GM12875 (cell line): ENCODE measurements at regions not wholly inside any gene's neighbourhood (a gene's known extent, or its start where the extent isn't known, plus 50 kb on each side); places are given as distances from the start of the nearest gene placed in this dataset.

Experiments used
- H3K4me3 ChIP-seq: one replicate; pipeline ENCODE4 v1.5.1; 2011; ENCODE audit warnings: low read depth, low read length, control low read depth
- TF ChIP-seq, protein P1 (sequence below): IDR thresholded peaks from 2 replicates; pipeline ENCODE4 v1.5.1; 2011; ENCODE audit warnings: low read depth, mild to moderate bottlenecking, control low read depth, inconsistent platforms, low read length, moderate library complexity, borderline replicate concordance; ENCODE audit not compliant: insufficient read depth

DNA sequence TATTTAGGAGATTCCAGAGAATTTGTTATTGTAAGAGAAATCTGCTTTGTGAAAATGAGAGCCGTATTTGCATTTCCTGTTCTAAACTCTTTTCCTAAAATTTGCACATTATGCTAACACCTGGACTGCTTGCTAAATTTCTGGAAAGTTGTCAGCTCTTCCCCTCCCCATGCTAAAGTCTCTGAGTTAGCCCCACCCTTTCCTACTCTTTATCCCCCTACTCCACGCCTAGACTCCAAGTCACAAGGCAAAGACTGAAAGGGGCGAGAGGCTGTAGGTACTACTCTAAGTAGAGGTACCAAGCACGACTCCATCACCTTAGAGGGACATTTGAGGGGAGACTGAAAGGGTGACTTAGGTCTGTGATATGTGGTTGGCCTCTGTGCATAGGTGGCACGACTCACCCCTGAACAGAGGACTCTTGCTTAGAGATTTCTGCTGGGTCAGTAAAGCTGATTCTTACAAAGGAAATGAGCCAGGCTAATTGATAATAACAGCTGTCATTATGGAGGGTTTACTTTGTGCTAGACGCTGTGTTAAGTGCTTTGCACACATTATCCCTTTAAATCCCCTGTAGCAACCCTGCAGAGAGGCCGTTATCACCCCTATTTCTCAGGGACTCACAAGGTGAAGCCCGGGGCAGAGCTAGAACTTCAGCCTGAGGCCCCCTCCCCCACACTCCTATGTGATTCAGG, 373.5 kb downstream of the EN1 start:
- TF ChIP-seq, protein P1, sequence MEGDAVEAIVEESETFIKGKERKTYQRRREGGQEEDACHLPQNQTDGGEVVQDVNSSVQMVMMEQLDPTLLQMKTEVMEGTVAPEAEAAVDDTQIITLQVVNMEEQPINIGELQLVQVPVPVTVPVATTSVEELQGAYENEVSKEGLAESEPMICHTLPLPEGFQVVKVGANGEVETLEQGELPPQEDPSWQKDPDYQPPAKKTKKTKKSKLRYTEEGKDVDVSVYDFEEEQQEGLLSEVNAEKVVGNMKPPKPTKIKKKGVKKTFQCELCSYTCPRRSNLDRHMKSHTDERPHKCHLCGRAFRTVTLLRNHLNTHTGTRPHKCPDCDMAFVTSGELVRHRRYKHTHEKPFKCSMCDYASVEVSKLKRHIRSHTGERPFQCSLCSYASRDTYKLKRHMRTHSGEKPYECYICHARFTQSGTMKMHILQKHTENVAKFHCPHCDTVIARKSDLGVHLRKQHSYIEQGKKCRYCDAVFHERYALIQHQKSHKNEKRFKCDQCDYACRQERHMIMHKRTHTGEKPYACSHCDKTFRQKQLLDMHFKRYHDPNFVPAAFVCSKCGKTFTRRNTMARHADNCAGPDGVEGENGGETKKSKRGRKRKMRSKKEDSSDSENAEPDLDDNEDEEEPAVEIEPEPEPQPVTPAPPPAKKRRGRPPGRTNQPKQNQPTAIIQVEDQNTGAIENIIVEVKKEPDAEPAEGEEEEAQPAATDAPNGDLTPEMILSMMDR, result no peak
- H3K4me3 ChIP-seq, result no peak overlapping the region

DNA sequence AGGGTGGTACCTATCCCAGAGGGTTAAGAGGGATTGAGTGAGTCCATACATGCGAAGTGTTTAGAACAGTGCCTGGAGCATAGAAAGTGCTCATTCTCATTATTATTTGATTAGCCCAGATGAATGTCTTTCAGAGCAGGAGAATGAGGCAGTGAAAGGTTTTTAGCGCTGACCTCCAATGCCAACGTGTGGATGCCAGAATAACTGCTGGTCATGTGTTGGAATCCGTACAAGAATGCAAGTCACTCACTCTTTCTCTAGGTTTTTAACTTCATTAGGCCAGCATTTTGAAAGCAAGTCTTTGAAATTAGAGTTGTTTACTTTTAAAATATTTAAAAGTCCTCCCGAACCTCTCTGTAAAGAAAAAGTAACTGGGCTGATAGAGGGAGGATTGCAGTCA, 374.2 kb downstream of the EN1 start:
- no peak overlapping the region for H3K4me3 ChIP-seq
- TF ChIP-seq, protein P1, result no peak

DNA sequence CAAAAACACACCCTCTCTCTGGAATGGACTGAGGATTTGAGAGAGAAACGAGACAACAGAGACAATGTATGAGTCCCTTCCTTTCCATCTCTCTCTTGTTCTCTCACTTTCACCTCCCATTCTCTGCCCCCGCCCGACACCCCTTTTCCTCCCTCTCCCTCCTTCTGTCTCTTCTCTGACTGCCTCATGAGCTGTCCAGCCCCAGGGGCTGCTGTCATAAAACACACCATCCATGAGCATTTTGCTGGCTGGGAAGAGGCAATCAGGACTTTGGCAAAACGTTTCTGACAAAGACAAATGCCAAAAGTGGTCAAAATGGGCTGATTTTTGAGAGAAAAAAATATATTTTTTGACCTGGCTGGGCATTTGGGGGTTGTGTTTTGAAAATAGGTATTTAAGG, 377.2 kb downstream of the EN1 start:
- TF ChIP-seq, protein P1, result no peak
- no peak overlapping the region for H3K4me3 ChIP-seq

DNA sequence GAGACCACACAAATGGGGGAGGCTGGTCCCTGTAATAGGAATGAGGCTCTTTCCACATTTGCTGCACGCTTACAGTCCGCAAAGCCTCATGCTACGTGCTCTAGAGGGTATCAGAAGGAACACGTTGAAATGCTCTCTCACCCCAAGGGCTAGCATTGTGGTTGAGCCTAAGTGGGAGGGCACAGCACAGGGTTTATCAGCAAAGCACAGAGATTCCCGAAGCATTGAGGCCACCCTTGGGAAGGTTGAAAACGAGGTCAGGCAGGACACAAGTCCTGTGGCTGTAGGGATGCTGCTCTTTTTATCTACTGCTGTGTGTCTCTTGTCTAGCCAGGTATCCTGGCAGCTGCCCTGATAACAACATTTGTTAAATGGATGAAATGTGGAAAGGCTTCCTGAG, 378.3 kb downstream of the EN1 start:
- no peak overlapping the region for H3K4me3 ChIP-seq
- TF ChIP-seq, protein P1, result no peak

DNA sequence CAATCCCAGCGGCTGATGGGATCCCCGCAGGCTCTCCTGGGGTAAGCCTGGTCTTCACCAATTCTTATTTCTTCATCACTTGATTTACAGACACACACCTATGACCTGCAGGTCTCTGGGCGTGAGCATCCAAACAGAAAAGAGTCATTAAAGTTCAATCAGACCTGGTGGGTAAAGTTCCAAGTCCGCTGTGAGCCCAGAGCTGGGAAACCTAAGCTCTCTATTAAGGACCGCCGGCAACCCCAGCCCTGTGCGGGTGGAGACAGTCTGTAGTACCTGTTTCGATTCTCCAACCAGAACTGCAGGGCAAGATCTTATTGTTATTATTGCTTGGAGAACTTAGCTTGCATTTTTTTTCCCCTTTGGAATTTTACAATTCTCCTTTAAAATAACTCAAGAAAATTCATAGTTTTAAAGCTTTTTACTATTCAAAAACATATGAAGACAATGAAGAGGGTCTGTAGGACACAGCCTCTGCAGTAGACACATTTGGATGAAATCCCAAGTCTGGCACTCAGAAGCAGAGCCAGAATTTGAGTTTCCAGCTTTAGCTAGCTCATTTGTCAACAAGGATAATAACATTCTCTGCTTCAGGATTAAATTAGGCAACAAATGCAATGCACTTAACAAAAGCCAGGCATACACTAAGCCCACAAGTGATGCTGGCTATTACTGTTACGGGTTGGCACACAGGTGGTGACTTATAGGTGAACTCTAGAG, 376.4 kb downstream of the INSIG2 start:
- H3K4me3 ChIP-seq, result no peak overlapping the region
- TF ChIP-seq, protein P1, result no peak

DNA sequence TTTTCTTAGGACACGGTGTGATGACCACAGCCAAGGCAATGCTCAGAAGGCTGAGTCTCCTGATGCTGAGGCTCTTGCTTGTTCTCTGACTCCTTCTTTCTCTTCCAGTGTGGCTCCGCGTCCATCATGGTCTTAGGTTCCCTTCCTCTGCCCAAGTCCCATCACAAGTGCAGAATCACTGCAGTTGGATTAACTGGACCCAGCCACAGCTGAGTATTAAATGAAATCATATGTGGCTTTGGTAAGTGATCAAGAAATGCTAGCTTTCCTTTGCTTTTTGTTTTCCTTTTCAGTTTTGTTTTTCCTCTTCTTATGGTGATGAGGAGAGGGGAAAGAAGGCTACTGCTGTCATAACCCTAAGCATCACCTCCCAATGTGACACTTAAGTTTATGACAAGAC, 375.8 kb downstream of the INSIG2 start:
- no peak overlapping the region for H3K4me3 ChIP-seq
- TF ChIP-seq, protein P1, result no peak

DNA sequence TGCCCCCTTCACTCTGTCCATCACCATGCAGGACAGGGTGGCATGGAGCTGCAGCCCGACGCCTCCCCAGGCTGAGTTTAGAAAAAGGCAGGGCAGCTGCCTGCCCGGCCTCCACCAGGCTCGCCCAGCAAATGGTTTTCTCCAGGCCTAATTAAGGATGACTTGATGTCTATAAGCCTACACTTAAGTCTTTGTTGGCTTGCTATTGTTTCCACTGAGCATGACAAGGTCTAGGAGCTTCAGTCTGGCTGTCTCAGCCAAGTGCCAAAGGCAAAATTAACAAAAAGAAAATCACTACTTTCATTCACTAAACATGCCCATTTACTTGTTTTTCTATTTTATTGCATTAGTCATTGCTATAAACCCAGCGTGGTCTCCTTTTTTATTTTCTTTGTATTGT, 372.2 kb downstream of the INSIG2 start:
- TF ChIP-seq, protein P1, result no peak

More for the DNA sequence above, 372.2 kb downstream of the INSIG2 start:
- no peak overlapping the region for H3K4me3 ChIP-seq
